Calu3 (cell line): ENCODE measurements at regions not wholly inside any gene's neighbourhood (a gene's known extent, or its start where the extent isn't known, plus 50 kb on each side); places are given as distances from the start of the nearest gene placed in this dataset.
A peak's percentile ranks its signal among the peaks of the same experiment; 100 is the strongest.

Experiments
- BruUV-seq: library from RNA; stranded (reverse); fragments of 400-500 nt; replicated peaks from 2 replicates; lab custom pipeline; 2021; lab: Mats Ljungman, UMichigan
- CTCF ChIA-PET: fragments of 300-600 bp; sonication (Branson Sonifier 250); formaldehyde crosslinking; loops from one replicate; lab custom pipeline; 2022; ENCODE audit warnings: antibody characterized with exemption; lab: Charles Lee
- DNase-seq: peaks from one replicate; pipeline ENCODE4 v3.0.0; 2022
- H3K27ac Mint-ChIP-seq: one replicate; pipeline ENCODE4 v1.8.0; 2022; ENCODE audit warnings: mixed read lengths; ENCODE audit not compliant: unreplicated experiment
- H3K27me3 Mint-ChIP-seq: one replicate; pipeline ENCODE4 v1.8.0; 2022; ENCODE audit warnings: mixed read lengths; ENCODE audit not compliant: unreplicated experiment
- H3K36me3 Mint-ChIP-seq: one replicate; pipeline ENCODE4 v1.8.0; 2022; ENCODE audit warnings: mild to moderate bottlenecking, moderate library complexity, mixed read lengths; ENCODE audit not compliant: insufficient read depth, unreplicated experiment
- H3K4me1 Mint-ChIP-seq: one replicate; pipeline ENCODE4 v1.8.0; 2022; ENCODE audit warnings: mild to moderate bottlenecking, low read depth, mixed read lengths; ENCODE audit not compliant: unreplicated experiment
- H3K4me3 Mint-ChIP-seq: one replicate; pipeline ENCODE4 v1.8.0; 2022; ENCODE audit warnings: mild to moderate bottlenecking, low read depth, moderate library complexity, mixed read lengths; ENCODE audit not compliant: unreplicated experiment
- H3K9me3 Mint-ChIP-seq: one replicate; pipeline ENCODE4 v1.8.0; 2022; ENCODE audit warnings: low read depth, mixed read lengths; ENCODE audit not compliant: unreplicated experiment
- intact Hi-C: fragments of 100-400 bp; cut with micrococcal nuclease; formaldehyde crosslinking; loops from one replicate; pipeline ENCODE4 v1.10.0; 2022; ENCODE audit not compliant: unreplicated experiment
- TF ChIP-seq, protein P1 (sequence below): fragments of 200-600 bp; IDR thresholded peaks from one replicate; pipeline ENCODE4 v1.8.0; 2022; ENCODE audit warnings: antibody characterized with exemption; ENCODE audit not compliant: unreplicated experiment

DNA sequence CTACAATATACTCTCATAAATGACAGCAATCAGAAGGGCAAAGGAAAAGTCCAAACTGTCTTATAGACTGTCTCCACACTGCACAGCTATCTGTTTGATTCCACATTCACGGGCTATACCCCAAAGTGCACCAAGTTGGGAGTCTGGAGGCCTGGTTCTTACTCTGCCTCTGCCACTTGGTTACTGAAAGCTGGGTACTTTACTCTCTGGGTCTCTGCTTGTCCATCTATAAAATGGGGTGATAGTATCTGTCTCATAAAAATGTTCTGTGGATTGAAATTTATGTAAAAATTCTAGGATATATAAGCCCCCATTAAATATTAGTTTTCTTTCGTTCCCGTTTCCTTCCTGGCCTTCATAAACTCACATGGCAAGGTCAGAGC is 86.5 kb downstream of the CD164 start:
- Mint-ChIP-seq H3K36me3 (peaks cover 6% of the 10 kb centered on the region), H3K27ac (no peak overlapping the region), H3K4me3 (no peak overlapping the region), H3K9me3 (no peaks in the 10 kb centered on the region), H3K4me1 (peaks cover 50% of the 10 kb centered on the region), H3K27me3 (no peaks in the 10 kb centered on the region)
- intact Hi-C loops: loop anchor here (2.0 kb wide), 2 partner anchors 43 to 87 kb away; partner anchors contain the start of gene CD164
- TF ChIP-seq, protein P1, sequence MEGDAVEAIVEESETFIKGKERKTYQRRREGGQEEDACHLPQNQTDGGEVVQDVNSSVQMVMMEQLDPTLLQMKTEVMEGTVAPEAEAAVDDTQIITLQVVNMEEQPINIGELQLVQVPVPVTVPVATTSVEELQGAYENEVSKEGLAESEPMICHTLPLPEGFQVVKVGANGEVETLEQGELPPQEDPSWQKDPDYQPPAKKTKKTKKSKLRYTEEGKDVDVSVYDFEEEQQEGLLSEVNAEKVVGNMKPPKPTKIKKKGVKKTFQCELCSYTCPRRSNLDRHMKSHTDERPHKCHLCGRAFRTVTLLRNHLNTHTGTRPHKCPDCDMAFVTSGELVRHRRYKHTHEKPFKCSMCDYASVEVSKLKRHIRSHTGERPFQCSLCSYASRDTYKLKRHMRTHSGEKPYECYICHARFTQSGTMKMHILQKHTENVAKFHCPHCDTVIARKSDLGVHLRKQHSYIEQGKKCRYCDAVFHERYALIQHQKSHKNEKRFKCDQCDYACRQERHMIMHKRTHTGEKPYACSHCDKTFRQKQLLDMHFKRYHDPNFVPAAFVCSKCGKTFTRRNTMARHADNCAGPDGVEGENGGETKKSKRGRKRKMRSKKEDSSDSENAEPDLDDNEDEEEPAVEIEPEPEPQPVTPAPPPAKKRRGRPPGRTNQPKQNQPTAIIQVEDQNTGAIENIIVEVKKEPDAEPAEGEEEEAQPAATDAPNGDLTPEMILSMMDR: no peak
- BruUV-seq: no TSS peak
- CTCF ChIA-PET: interaction anchor here (0.5 to 1.1 kb wide), 3 partner anchors 26 to 88 kb away, joined by 3 to 4 read pairs (median 3); no protein-coding TSS in a partner anchor
- DNase-seq: no peak

GRCh38 chr6:109295109-109295773 is 87.0 kb downstream of the CD164 start:
- Mint-ChIP-seq H3K4me1 (peaks cover 50% of the 10 kb centered on the region), H3K27me3 (no peaks in the 10 kb centered on the region), H3K36me3 (peaks cover 6% of the 10 kb centered on the region), H3K4me3 (no peak overlapping the region), H3K9me3 (no peaks in the 10 kb centered on the region), H3K27ac (peak overlapping the region; percentile 45)
- no TSS peak for BruUV-seq
- intact Hi-C loops: loop anchor here (2.0 kb wide), 2 partner anchors 42 to 88 kb away; partner anchors contain the start of gene CD164
- DNase-seq: no peak
- CTCF ChIA-PET: interaction anchor here (1.0 to 1.1 kb wide), 2 partner anchors 66 to 89 kb away, joined by 3 to 4 read pairs; no protein-coding TSS in a partner anchor
- TF ChIP-seq, protein P1: no peak

DNA sequence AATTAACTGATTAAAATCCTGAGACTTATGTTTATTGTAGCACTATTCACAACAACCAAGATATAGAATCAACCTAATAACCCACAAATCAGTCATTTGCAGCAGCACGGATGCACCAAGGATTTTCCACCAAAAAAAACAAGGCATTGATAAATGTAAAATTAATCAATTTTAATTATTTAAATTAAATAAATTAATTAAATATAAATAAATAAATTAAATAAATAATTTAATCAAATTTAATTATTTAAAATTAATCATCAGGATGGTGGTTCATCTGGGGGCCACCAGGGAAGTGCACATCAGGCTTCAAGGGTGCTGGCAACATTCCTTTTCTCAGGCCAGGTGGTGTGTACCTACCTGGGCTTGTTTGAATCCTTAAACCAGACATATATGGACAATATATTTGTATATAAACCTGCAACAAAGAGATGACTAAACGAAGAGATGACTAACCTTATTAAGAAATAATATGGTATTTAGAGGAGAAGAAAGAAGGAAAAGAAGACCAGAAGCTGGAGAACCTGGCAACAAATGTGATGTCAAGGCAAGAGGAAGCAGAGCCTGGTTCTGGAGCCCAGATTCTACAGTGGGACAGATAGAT is 89.2 kb downstream of the CD164 start:
- Mint-ChIP-seq H3K36me3 (peaks cover 6% of the 10 kb centered on the region), H3K9me3 (no peaks in the 10 kb centered on the region), H3K4me3 (no peak overlapping the region), H3K4me1 (peaks cover 50% of the 10 kb centered on the region), H3K27ac (peak overlapping the region; percentile 27), H3K27me3 (peaks cover 4% of the 10 kb centered on the region)
- CTCF ChIA-PET: no interaction called here
- TF ChIP-seq, protein P1: no peak
- DNase-seq: no peak
- no TSS peak for BruUV-seq
- intact Hi-C loops: no loop called here

DNA sequence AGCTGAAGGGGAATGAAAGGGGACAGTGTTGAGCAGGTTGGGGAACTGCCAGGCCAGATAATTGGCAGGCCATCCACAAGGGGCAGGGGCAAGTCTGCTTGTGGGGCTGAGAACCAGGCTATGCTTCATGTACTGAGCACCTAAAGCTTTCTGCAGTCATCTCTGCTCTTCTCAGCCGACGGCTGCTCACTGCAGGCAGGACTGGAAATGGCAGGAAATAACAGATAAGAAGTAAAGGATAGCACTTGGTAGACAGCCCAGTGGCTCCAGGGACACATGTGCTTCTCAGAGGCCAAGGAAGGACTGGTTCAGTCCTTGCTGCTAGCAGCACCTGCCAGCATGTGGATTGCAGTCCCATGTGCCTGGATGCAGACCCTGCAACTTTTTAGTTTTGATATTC is 89.8 kb downstream of the CD164 start:
- intact Hi-C loops: no loop called here

More for the DNA sequence above, 89.8 kb downstream of the CD164 start:
- BruUV-seq: no TSS peak
- Mint-ChIP-seq H3K4me3 (no peak overlapping the region), H3K4me1 (peaks cover 50% of the 10 kb centered on the region), H3K27ac (peak overlapping the region; percentile 27), H3K27me3 (peaks cover 10% of the 10 kb centered on the region), H3K36me3 (peaks cover 6% of the 10 kb centered on the region), H3K9me3 (no peaks in the 10 kb centered on the region)
- CTCF ChIA-PET: interaction anchor here (1.1 kb wide), 1 partner anchor 26 kb away, joined by 3 read pairs; no protein-coding TSS in a partner anchor
- DNase-seq: no peak
- TF ChIP-seq, protein P1: no peak
